Epithelial cell of proximal tubule (primary cell): ENCODE measurements at regions not wholly inside any gene's neighbourhood (a gene's known extent, or its start where the extent isn't known, plus 50 kb on each side); places are given as distances from the start of the nearest gene placed in this dataset.

Source experiments
- DNase-seq: peaks from one replicate; pipeline ENCODE4 v3.0.0-alpha.2; 2011; ENCODE audit warnings: low read depth
- H3K4me3 ChIP-seq: 2 replicates; pipeline ENCODE4 v1.5.1; 2011; ENCODE audit warnings: low read depth, mild to moderate bottlenecking, low read length
- CTCF ChIP-seq: conservative IDR thresholded peaks from 2 replicates; pipeline ENCODE4 v1.5.1; 2012; ENCODE audit warnings: low read depth, mild to moderate bottlenecking, low read length

- no peak for DNase-seq
- no peak overlapping the region for H3K4me3 ChIP-seq
- TF ChIP-seq CTCF = no peak
These were observed 513.6 kb upstream of the KCNMB2 start for GRCh38 chr3:178022599-178022998.

GRCh38 chr3:178028933-178029332 is 507.3 kb upstream of the KCNMB2 start:
- no peak for DNase-seq
- TF ChIP-seq CTCF = no peak
- no peak overlapping the region for H3K4me3 ChIP-seq

GRCh38 chr3:178036451-178037144 is 499.6 kb upstream of the KCNMB2 start:
- H3K4me3 ChIP-seq = no peak overlapping the region
- no peak for TF ChIP-seq CTCF
- no peak for DNase-seq

- TF ChIP-seq CTCF = no peak
- DNase-seq = no peak
- H3K4me3 ChIP-seq = no peak overlapping the region
These were observed 494.3 kb upstream of the KCNMB2 start for GRCh38 chr3:178041931-178042330.

- no peak overlapping the region for H3K4me3 ChIP-seq
- DNase-seq = no peak
- TF ChIP-seq CTCF = no peak
These were observed 493.9 kb upstream of the KCNMB2 start for GRCh38 chr3:178042376-178042775.

GRCh38 chr3:178043084-178043483 is 493.2 kb upstream of the KCNMB2 start:
- no peak overlapping the region for H3K4me3 ChIP-seq
- TF ChIP-seq CTCF = no peak
- DNase-seq = no peak

GRCh38 chr3:178044320-178044719 is 491.9 kb upstream of the KCNMB2 start:
- DNase-seq = no peak
- H3K4me3 ChIP-seq = no peak overlapping the region
- TF ChIP-seq CTCF = no peak
